Gastrocnemius medialis (tissue), 4 donors: ENCODE measurements at regions not wholly inside any gene's neighbourhood (a gene's known extent, or its start where the extent isn't known, plus 50 kb on each side); places are given as distances from the start of the nearest gene placed in this dataset.

ENCODE experiments used
- POLR2A ChIP-seq, 2 donors: fragments of 450-650 bp; IDR thresholded peaks; one replicate each; pipeline ENCODE4 v1.6.1; 2017; ENCODE audit warnings: antibody characterized with exemption in 2 of 2, mild to moderate bottlenecking in 2 of 2, moderate library complexity in 2 of 2
- TF ChIP-seq, protein P1 (sequence below), 5 experiments: fragments of 450-650 bp in 3 of 5; fragments of 200-600 bp in 2 of 5; sonication (generic) in 2 of 5; IDR thresholded peaks in 4 of 5; conservative IDR thresholded peaks in 1 of 5; 1 replicate in 4 of 5; 2 replicates in 1 of 5; pipeline ENCODE4 v1.5.1; 2016 to 2019; ENCODE audit warnings: antibody characterized with exemption in 5 of 5, mild to moderate bottlenecking in 3 of 5, moderate library complexity in 3 of 5

DNA sequence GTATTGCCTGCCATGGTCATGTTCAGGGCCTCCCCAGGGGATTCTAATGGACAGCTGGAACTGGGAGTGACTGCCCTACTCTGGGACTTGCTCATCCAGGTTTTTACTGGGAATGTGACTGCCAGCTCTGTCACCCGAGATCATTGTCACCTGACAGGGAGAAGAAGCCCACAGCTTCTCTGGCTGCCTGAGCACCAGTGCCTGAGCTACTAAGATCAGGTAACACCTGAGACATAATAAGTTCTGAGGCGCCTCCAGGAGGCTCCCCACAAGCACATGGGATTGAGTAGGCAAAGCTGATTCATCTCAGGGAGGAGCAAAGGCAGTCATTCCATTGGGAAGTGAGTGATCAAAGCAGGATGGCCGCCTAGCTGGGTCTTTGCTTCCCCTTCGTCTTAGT is 84.2 kb upstream of the GALNT18 start:
- TF ChIP-seq, protein P1, sequence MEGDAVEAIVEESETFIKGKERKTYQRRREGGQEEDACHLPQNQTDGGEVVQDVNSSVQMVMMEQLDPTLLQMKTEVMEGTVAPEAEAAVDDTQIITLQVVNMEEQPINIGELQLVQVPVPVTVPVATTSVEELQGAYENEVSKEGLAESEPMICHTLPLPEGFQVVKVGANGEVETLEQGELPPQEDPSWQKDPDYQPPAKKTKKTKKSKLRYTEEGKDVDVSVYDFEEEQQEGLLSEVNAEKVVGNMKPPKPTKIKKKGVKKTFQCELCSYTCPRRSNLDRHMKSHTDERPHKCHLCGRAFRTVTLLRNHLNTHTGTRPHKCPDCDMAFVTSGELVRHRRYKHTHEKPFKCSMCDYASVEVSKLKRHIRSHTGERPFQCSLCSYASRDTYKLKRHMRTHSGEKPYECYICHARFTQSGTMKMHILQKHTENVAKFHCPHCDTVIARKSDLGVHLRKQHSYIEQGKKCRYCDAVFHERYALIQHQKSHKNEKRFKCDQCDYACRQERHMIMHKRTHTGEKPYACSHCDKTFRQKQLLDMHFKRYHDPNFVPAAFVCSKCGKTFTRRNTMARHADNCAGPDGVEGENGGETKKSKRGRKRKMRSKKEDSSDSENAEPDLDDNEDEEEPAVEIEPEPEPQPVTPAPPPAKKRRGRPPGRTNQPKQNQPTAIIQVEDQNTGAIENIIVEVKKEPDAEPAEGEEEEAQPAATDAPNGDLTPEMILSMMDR (IDR thresholded peaks at IDR 0.05 in 4 of 5, conservative IDR thresholded peaks at IDR 0.05 in 1 of 5) = no peak
- no peak for TF ChIP-seq POLR2A (IDR thresholded peaks at IDR 0.05)
